T-cell (primary cell): ENCODE measurements at regions not wholly inside any gene's neighbourhood (a gene's known extent, or its start where the extent isn't known, plus 50 kb on each side); places are given as distances from the start of the nearest gene placed in this dataset.

Source experiments
- ATAC-seq, 4 experiments: fragments of 200-7000 bp in 3 of 4; fragments of 150-1000 bp in 1 of 4; cut with Tn5 transposase; replicated peaks in 1 of 4; 1 replicate in 3 of 4; 2 replicates in 1 of 4; pipeline ENCODE4 v1.10.0; 2021; ENCODE audit warnings: moderate library complexity in 3 of 4, mild to moderate bottlenecking in 2 of 4, moderate number of reproducible peaks in 1 of 4
- CTCF ChIA-PET, 2 donors: fragments of 300-600 bp; sonication (Branson Sonifier 250); formaldehyde crosslinking; loops; one replicate each; lab custom pipeline; 2022; ENCODE audit warnings: antibody characterized with exemption in 2 of 2; lab: Charles Lee
- POLR2A ChIA-PET, 2 donors: fragments of 300-600 bp; sonication (Branson Sonifier 250); formaldehyde crosslinking; loops; one replicate each; lab custom pipeline; 2022; ENCODE audit warnings: antibody characterized with exemption in 2 of 2; lab: Charles Lee
- DNase-seq, 35 experiments: peaks; one replicate each; pipeline versions ENCODE4 v3.0.0 to v3.0.0-alpha.2; 2013 to 2023
- H3K27ac ChIP-seq: one replicate; pipeline ENCODE4 v1.5.1; 2013; ENCODE audit warnings: low read length
- H3K27me3 ChIP-seq, 2 experiments: replicated peaks in 1 of 2; 1 replicate in 1 of 2; 2 replicates in 1 of 2; pipeline versions ENCODE4 v1.6.1 to v1.7.0; 2013; ENCODE audit warnings: low read length in 1 of 2, mixed read lengths in 1 of 2; ENCODE audit not compliant: control insufficient read depth in 2 of 2, insufficient read depth in 2 of 2; ENCODE audit errors: extremely low read depth in 1 of 2
- H3K36me3 ChIP-seq, 2 donors: 1 replicate in 1 of 2; 2 replicates in 1 of 2; pipeline versions ENCODE4 v1.6.1 to v1.7.0; 2013; ENCODE audit warnings: low read length in 1 of 2; ENCODE audit not compliant: control insufficient read depth in 2 of 2, insufficient read depth in 1 of 2; ENCODE audit errors: extremely low read depth in 1 of 2
- H3K4me1 ChIP-seq, 2 experiments: 1 replicate in 1 of 2; 2 replicates in 1 of 2; pipeline versions ENCODE4 v1.6.1 to v1.7.0; 2013; ENCODE audit warnings: low read length in 2 of 2, mixed read lengths in 1 of 2; ENCODE audit not compliant: insufficient read depth in 2 of 2, control insufficient read depth in 1 of 2; ENCODE audit errors: extremely low read depth in 1 of 2
- H3K4me3 ChIP-seq, 2 donors: 1 replicate in 1 of 2; 2 replicates in 1 of 2; pipeline versions ENCODE4 v1.5.1 to v1.7.0; 2013; ENCODE audit warnings: mild to moderate bottlenecking in 2 of 2, low read length in 1 of 2, moderate library complexity in 1 of 2; ENCODE audit not compliant: control insufficient read depth in 1 of 2; ENCODE audit errors: extremely low read depth in 1 of 2
- H3K9me3 ChIP-seq: 2 replicates; pipeline ENCODE4 v1.7.0; 2013
- H3K27ac Mint-ChIP-seq, 2 donors: one replicate each; pipeline ENCODE4 v1.8.0; 2020 to 2021; ENCODE audit warnings: mild to moderate bottlenecking in 2 of 2, mixed read lengths in 2 of 2
- H3K27me3 Mint-ChIP-seq, 2 donors: one replicate each; pipeline ENCODE4 v1.8.0; 2021 to 2022; ENCODE audit warnings: mixed read lengths in 2 of 2
- H3K36me3 Mint-ChIP-seq: one replicate; pipeline ENCODE4 v1.8.0; 2021; ENCODE audit warnings: mixed read lengths
- H3K4me1 Mint-ChIP-seq, 3 donors: one replicate each; pipeline ENCODE4 v1.8.0; 2020 to 2022; ENCODE audit warnings: mixed read lengths in 3 of 3, mild to moderate bottlenecking in 1 of 3
- H3K4me3 Mint-ChIP-seq, 3 donors: one replicate each; pipeline ENCODE4 v1.8.0; 2020 to 2022; ENCODE audit warnings: mild to moderate bottlenecking in 3 of 3, mixed read lengths in 3 of 3, moderate library complexity in 3 of 3
- H3K9me3 Mint-ChIP-seq, 3 donors: one replicate each; pipeline ENCODE4 v1.8.0; 2020 to 2022; ENCODE audit warnings: mixed read lengths in 3 of 3
- WGBS: methylation state at CpG from one replicate; pipeline ENCODE4 v1.1.5; 2013; ENCODE audit warnings: missing lambda C conversion rate; ENCODE audit not compliant: insufficient coverage; 5-methylcytosine and 5-hydroxymethylcytosine counted together

GRCh38 chr14:53695692-53696214, 260.9 kb downstream of the BMP4 start:
- Mint-ChIP-seq H3K27ac (no peak overlapping the region), H3K4me1 (no peaks in the 10 kb centered on the region), H3K9me3 (peaks cover 10 to 19% (median 11%) of the 10 kb centered on the region in 3 donors), H3K27me3 (no peaks in the 10 kb centered on the region), H3K36me3 (no peaks in the 10 kb centered on the region), H3K4me3 (no peak overlapping the region)
- Histone ChIP-seq H3K27me3 (no peaks in the 10 kb centered on the region), H3K4me3 (no peak overlapping the region), H3K36me3 (no peaks in the 10 kb centered on the region), H3K9me3 (no peaks in the 10 kb centered on the region), H3K4me1 (no peaks in the 10 kb centered on the region), H3K27ac (no peak overlapping the region)
- DNase-seq: no peak
- POLR2A ChIA-PET: no interaction called here
- WGBS: no CpG with 5 or more reads among the region's 2 CpGs
- CTCF ChIA-PET: no interaction called here
- ATAC-seq: no peak

GRCh38 chr14:53692885-53693284, 263.7 kb downstream of the BMP4 start:
- no peak for DNase-seq
- Mint-ChIP-seq H3K4me1 (no peaks in the 10 kb centered on the region), H3K4me3 (no peak overlapping the region), H3K27me3 (peaks cover 0 to 3% of the 10 kb centered on the region in 2 donors), H3K9me3 (peaks cover 7 to 11% (median 10%) of the 10 kb centered on the region in 3 donors), H3K36me3 (no peaks in the 10 kb centered on the region), H3K27ac (no peak overlapping the region)
- Histone ChIP-seq H3K27ac (no peak overlapping the region), H3K4me3 (no peak overlapping the region), H3K36me3 (no peaks in the 10 kb centered on the region), H3K4me1 (no peaks in the 10 kb centered on the region), H3K9me3 (no peaks in the 10 kb centered on the region), H3K27me3 (no peaks in the 10 kb centered on the region)
- WGBS: no CpG with 5 or more reads among the region's 1 CpG
- no peak for ATAC-seq
- ChIA-PET POLR2A (no interaction called here), CTCF (no interaction called here)

GRCh38 chr14:53692451-53692850, 264.2 kb downstream of the BMP4 start:
- Mint-ChIP-seq H3K4me3 (no peak overlapping the region), H3K36me3 (no peaks in the 10 kb centered on the region), H3K27me3 (peaks cover 0 to 3% of the 10 kb centered on the region in 2 donors), H3K4me1 (no peaks in the 10 kb centered on the region), H3K9me3 (peaks cover 3 to 11% (median 10%) of the 10 kb centered on the region in 3 donors), H3K27ac (no peak overlapping the region)
- POLR2A ChIA-PET: interaction anchor here in 1 of 2 donors (0.5 kb wide), 1 partner anchor 1402 kb away, joined by 3 read pairs; no protein-coding TSS in a partner anchor
- no peaks in the 10 kb centered on the region for H3K27me3 ChIP-seq
- H3K9me3 ChIP-seq: no peaks in the 10 kb centered on the region
- no peaks in the 10 kb centered on the region for H3K4me1 ChIP-seq
- H3K4me3 ChIP-seq: no peak overlapping the region
- ATAC-seq (no peak), DNase-seq (no peak)
- CTCF ChIA-PET: no interaction called here
- H3K36me3 ChIP-seq: no peaks in the 10 kb centered on the region
- no CpG with 5 or more reads among the region's 5 CpGs for WGBS
- H3K27ac ChIP-seq: no peak overlapping the region

GRCh38 chr14:53683229-53683628, 273.4 kb downstream of the BMP4 start:
- H3K4me3 Mint-ChIP-seq: no peak overlapping the region
- H3K27me3 Mint-ChIP-seq: no peaks in the 10 kb centered on the region
- no peaks in the 10 kb centered on the region for H3K4me1 Mint-ChIP-seq
- ChIA-PET POLR2A (no interaction called here), CTCF (no interaction called here)
- H3K36me3 Mint-ChIP-seq: no peaks in the 10 kb centered on the region
- Histone ChIP-seq H3K27me3 (no peaks in the 10 kb centered on the region), H3K9me3 (no peaks in the 10 kb centered on the region), H3K27ac (no peak overlapping the region), H3K36me3 (no peaks in the 10 kb centered on the region), H3K4me1 (no peaks in the 10 kb centered on the region), H3K4me3 (no peak overlapping the region)
- H3K9me3 Mint-ChIP-seq: peaks cover 6 to 14% (median 9%) of the 10 kb centered on the region in 3 donors
- no peak overlapping the region for H3K27ac Mint-ChIP-seq
- no peak for DNase-seq
- WGBS: no CpG with 5 or more reads among the region's 5 CpGs
- no peak for ATAC-seq

DNA sequence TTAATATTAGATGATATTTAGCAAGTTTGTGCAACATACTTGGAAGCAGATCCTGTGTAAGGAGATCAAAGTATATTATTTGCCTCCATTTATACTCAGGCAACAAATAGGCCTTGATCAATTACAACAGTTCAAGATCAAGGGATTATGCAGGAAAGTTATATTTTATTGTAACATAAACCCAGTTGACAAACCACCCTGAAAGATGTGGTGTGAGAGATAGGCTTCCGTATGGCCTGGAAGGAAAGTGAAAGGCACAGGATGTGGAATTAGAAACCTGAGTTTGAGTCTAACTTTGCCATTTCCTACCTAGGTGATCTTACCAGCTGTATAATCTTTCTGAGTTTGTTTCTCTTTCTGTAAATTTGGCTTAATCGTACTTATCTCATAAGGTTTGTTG, 284.1 kb downstream of the BMP4 start:
- Mint-ChIP-seq H3K27ac (no peak overlapping the region), H3K4me3 (no peak overlapping the region), H3K36me3 (no peaks in the 10 kb centered on the region), H3K9me3 (peaks cover 0 to 10% (median 8%) of the 10 kb centered on the region in 3 donors), H3K27me3 (no peaks in the 10 kb centered on the region), H3K4me1 (no peaks in the 10 kb centered on the region)
- no peak overlapping the region for H3K4me3 ChIP-seq
- no peak for DNase-seq
- ATAC-seq: no peak
- ChIA-PET CTCF (no interaction called here), POLR2A (no interaction called here)
- H3K27me3 ChIP-seq: no peaks in the 10 kb centered on the region
- H3K4me1 ChIP-seq: no peaks in the 10 kb centered on the region
- H3K27ac ChIP-seq: no peak overlapping the region
- no peaks in the 10 kb centered on the region for H3K9me3 ChIP-seq
- no peaks in the 10 kb centered on the region for H3K36me3 ChIP-seq
- no CpG with 5 or more reads among the region's 2 CpGs for WGBS

DNA sequence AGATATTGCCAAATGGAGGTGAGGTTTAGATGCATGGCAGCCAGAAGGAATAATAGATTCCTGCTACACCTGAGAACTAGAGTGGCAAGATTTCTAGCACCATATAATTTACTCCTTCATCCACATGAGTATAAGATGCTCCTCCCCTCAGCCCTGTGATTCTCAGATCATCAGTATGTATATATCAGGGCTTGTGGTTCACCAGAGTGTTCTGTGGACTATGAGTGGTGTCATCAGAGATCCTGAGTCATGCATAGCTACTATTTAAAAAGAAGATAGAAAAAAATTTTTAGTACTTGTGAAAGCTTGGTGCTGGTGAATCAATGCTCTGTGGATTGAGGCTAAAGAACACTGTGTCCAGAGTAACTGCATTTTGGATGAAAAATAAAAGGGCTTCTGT, 285.9 kb downstream of the BMP4 start:
- POLR2A ChIA-PET: no interaction called here
- Histone ChIP-seq H3K9me3 (no peaks in the 10 kb centered on the region), H3K36me3 (no peaks in the 10 kb centered on the region), H3K4me3 (no peak overlapping the region), H3K27me3 (no peaks in the 10 kb centered on the region), H3K4me1 (no peaks in the 10 kb centered on the region), H3K27ac (no peak overlapping the region)
- DNase-seq: no peak
- Mint-ChIP-seq H3K27ac (no peak overlapping the region), H3K36me3 (no peaks in the 10 kb centered on the region), H3K27me3 (no peaks in the 10 kb centered on the region), H3K4me3 (no peak overlapping the region), H3K9me3 (peaks cover 0 to 8% (median 6%) of the 10 kb centered on the region in 3 donors), H3K4me1 (no peaks in the 10 kb centered on the region)
- CTCF ChIA-PET: no interaction called here
- ATAC-seq: no peak

GRCh38 chr14:53668897-53669296, 287.7 kb downstream of the BMP4 start:
- no peaks in the 10 kb centered on the region for H3K27me3 Mint-ChIP-seq
- ChIA-PET POLR2A (no interaction called here), CTCF (no interaction called here)
- no peaks in the 10 kb centered on the region for H3K4me1 Mint-ChIP-seq
- peaks cover 0 to 9% (median 2%) of the 10 kb centered on the region in 3 donors for H3K9me3 Mint-ChIP-seq
- H3K36me3 Mint-ChIP-seq: no peaks in the 10 kb centered on the region
- no peak for DNase-seq
- 20% methylated on average over 1 of the region's 5 CpGs for WGBS
- no peaks in the 10 kb centered on the region for H3K4me1 ChIP-seq
- H3K4me3 ChIP-seq: no peak overlapping the region
- H3K4me3 Mint-ChIP-seq: no peak overlapping the region
- no peak overlapping the region for H3K27ac Mint-ChIP-seq
- no peaks in the 10 kb centered on the region for H3K9me3 ChIP-seq
- H3K27me3 ChIP-seq: no peaks in the 10 kb centered on the region
- no peak for ATAC-seq
- H3K36me3 ChIP-seq: no peaks in the 10 kb centered on the region
- no peak overlapping the region for H3K27ac ChIP-seq
